ENCODE measurements at regions not wholly inside any gene's neighbourhood (a gene's known extent, or its start where the extent isn't known, plus 50 kb on each side); places are given as distances from the start of the nearest gene placed in this dataset.

DNA sequence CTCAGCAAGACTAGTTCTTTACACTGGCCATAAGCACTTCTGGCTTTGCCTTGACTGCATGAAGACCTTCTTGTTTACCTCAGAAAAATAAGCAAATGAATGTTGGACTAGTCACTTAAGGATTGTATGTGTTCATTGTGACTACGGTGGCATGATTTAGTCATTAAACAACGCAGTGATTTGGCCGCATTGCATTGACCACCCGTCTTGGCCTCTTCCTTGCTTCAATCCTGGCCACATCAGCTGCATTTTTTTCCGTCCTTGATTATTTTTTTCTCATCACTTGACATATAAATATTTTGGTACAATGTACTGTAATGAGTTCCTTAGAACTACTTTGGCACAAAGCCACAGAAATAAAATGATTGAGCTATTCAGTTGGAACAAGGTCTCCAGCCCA, 656.2 kb downstream of the RAB28 start:
- Histone ChIP-seq H3K27ac (ENCODE audit: low read length) (no peak overlapping the region), H3K36me3 (ENCODE audit: control insufficient read depth, insufficient read depth, low read length) (no peaks in the 10 kb centered on the region), H3K4me1 (ENCODE audit: control insufficient read depth, insufficient read depth, low read length) (no peaks in the 10 kb centered on the region), H3K9me3 (ENCODE audit: control insufficient read depth, low read depth, low read length) (no peaks in the 10 kb centered on the region), H3K4me3 (ENCODE audit: low read length) (no peak overlapping the region), H3K27me3 (ENCODE audit: control insufficient read depth, insufficient read depth, low read length) (no peaks in the 10 kb centered on the region)
- 68% methylated on average over 4 of the region's 5 CpGs for WGBS (ENCODE audit: insufficient coverage, low lambda C conversion rate)
- no peak for DNase-seq

DNA sequence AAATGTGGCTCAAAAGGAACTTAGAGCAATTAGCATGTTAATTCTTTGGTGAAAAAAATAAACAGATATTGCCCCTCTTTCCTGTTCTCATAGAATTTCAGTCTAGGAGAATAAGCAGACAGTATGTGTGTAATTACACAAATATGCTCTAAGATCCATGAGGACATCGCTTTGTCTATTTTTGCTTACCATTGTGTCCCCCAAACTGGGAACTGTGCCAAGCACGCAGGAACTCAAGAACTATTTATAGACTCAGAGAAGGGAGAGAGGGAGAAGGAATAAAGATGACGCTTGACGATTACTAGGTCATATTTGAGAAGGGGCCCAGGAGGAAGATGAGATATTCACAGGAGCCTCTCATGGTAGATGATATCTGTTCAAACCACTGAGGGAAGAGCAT, 692.6 kb downstream of the RAB28 start:
- no peak for DNase-seq
- no CpG with 5 or more reads among the region's 4 CpGs for WGBS (ENCODE audit: insufficient coverage, low lambda C conversion rate)
- no peak overlapping the region for H3K27ac ChIP-seq (ENCODE audit: low read length)
- H3K4me1 ChIP-seq (ENCODE audit: control insufficient read depth, insufficient read depth, low read length), result no peaks in the 10 kb centered on the region
- no peaks in the 10 kb centered on the region for H3K36me3 ChIP-seq (ENCODE audit: control insufficient read depth, insufficient read depth, low read length)
- no peaks in the 10 kb centered on the region for H3K27me3 ChIP-seq (ENCODE audit: control insufficient read depth, insufficient read depth, low read length)
- no peak overlapping the region for H3K4me3 ChIP-seq (ENCODE audit: low read length)
- H3K9me3 ChIP-seq (ENCODE audit: control insufficient read depth, low read depth, low read length), result no peaks in the 10 kb centered on the region

DNA sequence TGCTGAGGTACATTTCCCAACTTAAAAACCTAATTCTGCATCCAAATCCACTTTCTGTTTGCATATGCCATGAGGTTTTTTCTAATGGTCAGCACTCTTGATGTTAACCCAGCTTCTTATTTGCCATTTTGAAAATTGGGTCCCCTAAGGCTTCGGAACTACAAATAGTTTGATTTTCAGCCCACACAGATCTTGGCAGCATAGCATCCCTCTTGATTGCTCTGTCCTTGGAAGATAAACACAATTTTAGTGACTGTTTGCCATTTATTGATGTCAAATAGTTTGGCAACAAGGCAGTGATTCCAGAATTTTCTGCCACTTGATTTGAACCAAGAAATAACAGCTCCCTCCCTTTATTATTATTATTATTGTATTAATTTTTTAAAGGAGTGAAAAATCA, 696.9 kb downstream of the RAB28 start:
- no peaks in the 10 kb centered on the region for H3K36me3 ChIP-seq (ENCODE audit: control insufficient read depth, insufficient read depth, low read length)
- no CpG with 5 or more reads among the region's 1 CpG for WGBS (ENCODE audit: insufficient coverage, low lambda C conversion rate)

DNA sequence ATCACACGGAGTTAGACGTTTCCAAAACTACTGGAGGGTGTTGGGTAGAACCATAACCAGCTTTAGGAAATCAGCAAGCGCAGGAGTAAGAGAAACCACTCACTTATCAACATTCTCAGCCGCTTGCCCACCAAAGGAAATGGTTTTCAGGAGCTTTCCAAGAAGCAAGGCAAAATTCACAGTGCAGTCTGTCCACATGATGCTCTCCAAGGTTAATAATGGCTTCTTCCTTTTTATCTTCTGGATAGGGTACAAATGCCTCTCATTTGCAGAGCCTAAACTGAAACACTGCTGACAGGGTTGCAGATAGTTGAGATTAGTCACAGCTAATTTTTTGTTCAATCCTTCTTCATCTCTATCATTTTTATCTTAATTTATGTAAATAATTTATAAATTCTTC, 705.4 kb downstream of the RAB28 start:
- DNase-seq, result no peak
- Histone ChIP-seq H3K4me3 (ENCODE audit: low read length) (no peak overlapping the region), H3K36me3 (ENCODE audit: control insufficient read depth, insufficient read depth, low read length) (no peaks in the 10 kb centered on the region), H3K27ac (ENCODE audit: low read length) (no peak overlapping the region), H3K27me3 (ENCODE audit: control insufficient read depth, insufficient read depth, low read length) (no peaks in the 10 kb centered on the region), H3K9me3 (ENCODE audit: control insufficient read depth, low read depth, low read length) (no peaks in the 10 kb centered on the region), H3K4me1 (ENCODE audit: control insufficient read depth, insufficient read depth, low read length) (no peaks in the 10 kb centered on the region)
- 80% methylated on average over 1 of the region's 4 CpGs for WGBS (ENCODE audit: insufficient coverage, low lambda C conversion rate)

More for the DNA sequence above, 696.9 kb downstream of the RAB28 start:
- no peaks in the 10 kb centered on the region for H3K9me3 ChIP-seq (ENCODE audit: control insufficient read depth, low read depth, low read length)
- H3K27ac ChIP-seq (ENCODE audit: low read length), result no peak overlapping the region
- H3K27me3 ChIP-seq (ENCODE audit: control insufficient read depth, insufficient read depth, low read length), result no peaks in the 10 kb centered on the region
- DNase-seq, result no peak
- H3K4me1 ChIP-seq (ENCODE audit: control insufficient read depth, insufficient read depth, low read length), result no peaks in the 10 kb centered on the region
- no peak overlapping the region for H3K4me3 ChIP-seq (ENCODE audit: low read length)

DNA sequence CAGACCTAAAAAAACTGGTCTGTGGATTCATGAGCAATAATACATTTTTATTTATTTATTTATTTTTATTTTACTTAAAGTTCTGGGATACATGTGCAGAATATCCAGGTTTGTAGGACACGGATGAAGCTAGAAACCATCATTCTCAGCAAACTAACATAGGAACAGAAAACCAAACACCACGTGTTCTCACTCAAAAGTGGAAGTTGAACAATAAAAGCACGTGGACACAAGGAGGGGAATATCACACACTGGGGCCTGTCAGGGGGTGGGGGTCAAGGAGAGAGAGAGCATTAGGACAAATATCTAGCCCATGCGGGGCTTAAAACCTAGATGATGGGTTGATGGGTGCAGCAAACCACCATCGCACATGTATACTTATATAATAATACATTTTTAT, 705.9 kb downstream of the RAB28 start:
- WGBS (ENCODE audit: insufficient coverage, low lambda C conversion rate), result 100% methylated on average over 1 of the region's 5 CpGs
- Histone ChIP-seq H3K4me1 (ENCODE audit: control insufficient read depth, insufficient read depth, low read length) (no peaks in the 10 kb centered on the region), H3K27me3 (ENCODE audit: control insufficient read depth, insufficient read depth, low read length) (no peaks in the 10 kb centered on the region), H3K36me3 (ENCODE audit: control insufficient read depth, insufficient read depth, low read length) (no peaks in the 10 kb centered on the region), H3K9me3 (ENCODE audit: control insufficient read depth, low read depth, low read length) (no peaks in the 10 kb centered on the region), H3K4me3 (ENCODE audit: low read length) (no peak overlapping the region), H3K27ac (ENCODE audit: low read length) (no peak overlapping the region)
- no peak for DNase-seq

DNA sequence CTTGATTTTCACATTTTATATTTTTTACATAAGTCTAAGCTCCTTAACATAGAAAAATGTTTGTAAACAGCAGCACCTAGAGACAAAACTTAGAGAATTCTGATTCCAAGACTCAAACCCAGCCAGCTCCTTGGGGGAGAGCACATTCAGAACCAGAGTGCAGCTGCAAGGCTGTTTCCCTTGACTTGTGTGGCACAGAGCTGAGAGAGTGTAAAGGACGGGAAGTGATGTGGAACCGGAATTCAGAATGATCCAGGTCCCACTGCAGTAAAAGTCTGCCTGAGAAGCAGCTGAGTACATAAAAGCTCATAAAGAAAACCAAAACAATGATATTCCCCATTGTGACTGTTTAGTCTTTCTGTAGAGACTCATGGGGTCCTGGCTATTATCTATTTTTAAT, 713.8 kb downstream of the RAB28 start:
- no peak for DNase-seq
- Histone ChIP-seq H3K9me3 (ENCODE audit: control insufficient read depth, low read depth, low read length) (no peaks in the 10 kb centered on the region), H3K36me3 (ENCODE audit: control insufficient read depth, insufficient read depth, low read length) (no peaks in the 10 kb centered on the region), H3K4me3 (ENCODE audit: low read length) (no peak overlapping the region), H3K27ac (ENCODE audit: low read length) (no peak overlapping the region), H3K27me3 (ENCODE audit: control insufficient read depth, insufficient read depth, low read length) (no peaks in the 10 kb centered on the region), H3K4me1 (ENCODE audit: control insufficient read depth, insufficient read depth, low read length) (no peaks in the 10 kb centered on the region)
- no CpG with 5 or more reads among the region's 2 CpGs for WGBS (ENCODE audit: insufficient coverage, low lambda C conversion rate)

DNA sequence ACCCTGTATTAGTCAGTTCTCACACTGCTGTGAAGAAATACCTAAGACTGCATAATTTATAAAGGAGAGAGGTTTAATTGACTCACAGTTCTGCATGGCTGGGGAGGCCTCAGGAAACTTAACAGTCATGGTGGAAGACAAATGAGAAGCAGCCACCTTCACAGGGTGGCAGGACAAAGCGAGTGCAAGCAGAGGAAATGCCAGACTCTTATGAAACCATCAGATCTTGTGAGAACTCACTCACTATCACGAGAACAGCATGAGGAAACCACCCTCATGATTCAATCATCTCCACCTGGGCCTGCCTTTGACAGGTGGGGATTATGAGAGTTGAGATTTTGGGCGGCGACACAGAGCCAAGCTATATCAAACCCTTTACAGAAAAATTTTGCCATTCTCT, 722.4 kb downstream of the RAB28 start:
- Histone ChIP-seq H3K27me3 (ENCODE audit: control insufficient read depth, insufficient read depth, low read length) (no peaks in the 10 kb centered on the region), H3K9me3 (ENCODE audit: control insufficient read depth, low read depth, low read length) (no peaks in the 10 kb centered on the region), H3K4me3 (ENCODE audit: low read length) (no peak overlapping the region), H3K27ac (ENCODE audit: low read length) (no peak overlapping the region), H3K36me3 (ENCODE audit: control insufficient read depth, insufficient read depth, low read length) (no peaks in the 10 kb centered on the region), H3K4me1 (ENCODE audit: control insufficient read depth, insufficient read depth, low read length) (no peaks in the 10 kb centered on the region)
- 100% methylated on average over 2 of the region's 4 CpGs for WGBS (ENCODE audit: insufficient coverage, low lambda C conversion rate)
- no peak for DNase-seq

DNA sequence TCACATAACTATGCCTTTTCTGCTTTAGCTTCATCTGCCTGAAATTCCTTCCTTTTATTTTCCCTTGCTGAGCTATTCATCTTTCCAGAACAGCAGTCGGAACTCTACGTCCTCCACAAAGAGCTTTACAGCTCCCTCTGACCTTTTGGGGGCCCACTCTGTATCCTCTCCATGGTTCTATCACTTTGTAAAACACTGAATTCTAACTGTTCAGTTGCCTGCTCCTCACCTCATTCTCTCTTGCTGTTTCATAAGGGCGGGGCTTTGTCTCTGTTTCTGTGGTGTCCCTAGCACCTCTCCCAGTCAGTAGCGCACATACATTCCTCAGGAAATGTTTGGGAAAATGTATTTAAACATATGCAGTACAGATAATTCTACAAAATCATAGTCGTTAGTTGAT, 737.0 kb downstream of the RAB28 start:
- WGBS (ENCODE audit: insufficient coverage, low lambda C conversion rate), result 83% methylated on average over 3 of the region's 5 CpGs
- Histone ChIP-seq H3K4me1 (ENCODE audit: control insufficient read depth, insufficient read depth, low read length) (no peaks in the 10 kb centered on the region), H3K27ac (ENCODE audit: low read length) (no peak overlapping the region), H3K4me3 (ENCODE audit: low read length) (no peak overlapping the region), H3K27me3 (ENCODE audit: control insufficient read depth, insufficient read depth, low read length) (no peaks in the 10 kb centered on the region), H3K9me3 (ENCODE audit: control insufficient read depth, low read depth, low read length) (no peaks in the 10 kb centered on the region), H3K36me3 (ENCODE audit: control insufficient read depth, insufficient read depth, low read length) (no peaks in the 10 kb centered on the region)
- no peak for DNase-seq

DNA sequence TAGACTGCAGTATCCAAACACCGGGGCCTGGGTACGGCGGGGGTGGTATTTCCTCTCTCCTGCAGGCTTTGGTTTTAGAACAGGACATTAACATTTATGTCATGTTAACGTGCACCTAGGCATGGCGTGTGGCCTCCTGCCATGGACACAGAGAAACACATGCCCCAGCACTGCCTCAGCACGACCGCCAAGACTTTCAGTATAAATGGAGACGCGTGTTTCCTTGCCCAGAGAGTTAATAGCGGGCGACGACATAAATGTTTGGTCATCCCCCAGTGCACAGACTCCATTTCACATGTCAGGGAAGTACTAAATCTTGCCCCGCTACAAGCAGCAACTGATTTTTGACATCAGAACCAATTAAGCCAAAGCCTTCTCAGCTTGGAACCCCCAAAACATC, 737.9 kb downstream of the RAB28 start:
- Histone ChIP-seq H3K36me3 (ENCODE audit: control insufficient read depth, insufficient read depth, low read length) (no peaks in the 10 kb centered on the region), H3K4me1 (ENCODE audit: control insufficient read depth, insufficient read depth, low read length) (no peaks in the 10 kb centered on the region), H3K9me3 (ENCODE audit: control insufficient read depth, low read depth, low read length) (no peaks in the 10 kb centered on the region), H3K27ac (ENCODE audit: low read length) (no peak overlapping the region), H3K27me3 (ENCODE audit: control insufficient read depth, insufficient read depth, low read length) (no peaks in the 10 kb centered on the region), H3K4me3 (ENCODE audit: low read length) (no peak overlapping the region)
- DNase-seq, result no peak
- WGBS (ENCODE audit: insufficient coverage, low lambda C conversion rate), result no CpG with 5 or more reads among the region's 13 CpGs

DNA sequence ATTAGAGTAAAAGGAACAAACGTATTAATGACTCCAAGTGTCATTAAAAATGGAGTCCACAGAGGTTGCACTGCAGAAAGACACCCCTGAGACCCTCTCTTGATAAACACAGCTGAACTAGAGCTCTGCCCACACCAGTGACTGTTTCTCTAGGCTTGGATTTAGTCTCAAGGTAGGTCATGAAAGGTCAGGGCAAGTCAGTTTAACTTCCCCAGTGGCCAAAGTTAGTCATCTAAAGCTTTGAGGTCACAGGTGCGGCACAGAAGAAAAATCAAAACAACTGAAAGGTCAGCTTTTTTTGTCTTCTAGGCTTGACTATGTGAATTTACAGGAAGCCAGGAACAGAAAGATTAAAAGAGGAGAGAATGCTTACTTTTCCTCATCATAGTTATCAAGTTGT, 749.6 kb downstream of the RAB28 start:
- H3K27ac ChIP-seq (ENCODE audit: low read length), result no peak overlapping the region
- peaks cover 6% of the 10 kb centered on the region for H3K27me3 ChIP-seq (ENCODE audit: control insufficient read depth, insufficient read depth, low read length)
- no peaks in the 10 kb centered on the region for H3K9me3 ChIP-seq (ENCODE audit: control insufficient read depth, low read depth, low read length)
- DNase-seq, result no peak
- no peaks in the 10 kb centered on the region for H3K36me3 ChIP-seq (ENCODE audit: control insufficient read depth, insufficient read depth, low read length)
- H3K4me1 ChIP-seq (ENCODE audit: control insufficient read depth, insufficient read depth, low read length), result no peaks in the 10 kb centered on the region
- WGBS (ENCODE audit: insufficient coverage, low lambda C conversion rate), result 45% methylated on average over 2 of the region's 2 CpGs
- no peak overlapping the region for H3K4me3 ChIP-seq (ENCODE audit: low read length)

DNA sequence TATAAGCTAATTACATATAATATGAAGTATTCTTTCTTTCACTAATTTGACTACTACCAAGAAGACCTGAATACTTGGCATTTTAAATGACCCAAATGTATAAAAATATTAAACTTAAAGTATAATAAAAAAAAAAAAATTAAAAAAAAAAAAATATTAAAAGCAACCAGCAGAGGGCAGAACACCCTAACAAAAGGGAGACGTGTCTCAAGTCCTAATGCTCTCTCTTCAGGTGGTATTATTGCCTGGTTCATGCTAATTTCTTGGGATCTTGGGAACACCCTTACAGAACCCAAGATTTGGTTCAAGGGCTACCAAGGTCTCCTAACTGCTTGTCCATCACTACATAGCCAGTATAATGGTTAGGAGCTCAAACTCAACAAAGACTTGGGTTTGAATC, 754.8 kb downstream of the RAB28 start:
- H3K27me3 ChIP-seq (ENCODE audit: control insufficient read depth, insufficient read depth, low read length), result peaks cover 6% of the 10 kb centered on the region
- no CpG with 5 or more reads among the region's 1 CpG for WGBS (ENCODE audit: insufficient coverage, low lambda C conversion rate)
- H3K36me3 ChIP-seq (ENCODE audit: control insufficient read depth, insufficient read depth, low read length), result no peaks in the 10 kb centered on the region
- H3K27ac ChIP-seq (ENCODE audit: low read length), result no peak overlapping the region
- DNase-seq, result no peak
- H3K9me3 ChIP-seq (ENCODE audit: control insufficient read depth, low read depth, low read length), result no peaks in the 10 kb centered on the region
- H3K4me1 ChIP-seq (ENCODE audit: control insufficient read depth, insufficient read depth, low read length), result no peaks in the 10 kb centered on the region
- H3K4me3 ChIP-seq (ENCODE audit: low read length), result no peak overlapping the region
